HG03039 (cell line): ENCODE measurements at regions not wholly inside any gene's neighbourhood (a gene's known extent, or its start where the extent isn't known, plus 50 kb on each side); places are given as distances from the start of the nearest gene placed in this dataset.

Experiments used
- ATAC-seq: cut with Tn5 transposase; IDR thresholded peaks from one replicate; pipeline ENCODE4 v1.9.1; 2021; ENCODE audit warnings: mild to moderate bottlenecking, moderate library complexity; ENCODE audit not compliant: unreplicated experiment

DNA sequence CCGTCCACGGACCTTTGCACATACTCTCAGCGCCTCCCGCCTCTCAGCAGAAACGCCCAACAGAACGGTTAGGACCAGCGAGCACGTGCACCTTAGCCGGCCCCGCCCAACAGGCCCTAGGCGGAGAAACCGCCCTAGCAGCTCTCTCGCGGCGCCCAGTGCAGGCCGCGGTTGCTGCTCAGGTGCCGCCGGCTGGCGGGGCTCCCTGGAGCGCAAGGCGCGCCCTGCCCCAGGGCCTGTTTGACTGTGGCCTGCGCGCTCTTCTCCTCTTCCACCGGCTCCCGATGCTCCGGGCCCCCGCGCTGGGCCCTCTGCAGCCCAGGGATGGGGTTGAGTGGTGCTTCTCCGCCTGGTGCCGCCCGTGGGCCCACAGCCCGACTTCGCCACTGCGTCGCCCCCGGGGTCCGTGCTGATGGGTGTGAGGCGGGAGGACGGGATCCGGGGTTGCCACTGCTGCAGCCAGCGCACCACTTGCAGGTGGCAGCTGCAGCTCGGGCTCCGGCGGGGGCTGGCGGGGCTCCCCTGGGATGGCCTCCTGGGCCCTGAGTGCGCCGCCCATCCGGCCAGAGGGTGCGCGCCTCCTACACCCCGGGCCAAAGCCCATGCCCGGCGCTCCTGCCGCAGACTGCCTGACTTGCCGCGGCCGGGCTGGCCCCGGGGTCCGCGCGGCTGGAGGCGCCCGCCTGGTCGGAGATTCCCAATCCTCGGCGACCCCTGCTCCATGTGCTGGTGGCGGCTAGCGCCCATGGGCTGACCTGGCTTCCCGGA, 1889.4 kb upstream of the CDH9 start:
- ATAC-seq, result no peak

- no peak for ATAC-seq
Observed at GRCh38 chr5:28926422-28926821, 1888.0 kb upstream of the CDH9 start.

- no peak for ATAC-seq
Observed at GRCh38 chr5:28917631-28918030, 1879.2 kb upstream of the CDH9 start.

GRCh38 chr5:28914297-28914696, 1875.9 kb upstream of the CDH9 start:
- ATAC-seq, result no peak

- ATAC-seq, result no peak
Observed at GRCh38 chr5:28903643-28904042, 1865.3 kb upstream of the CDH9 start.

DNA sequence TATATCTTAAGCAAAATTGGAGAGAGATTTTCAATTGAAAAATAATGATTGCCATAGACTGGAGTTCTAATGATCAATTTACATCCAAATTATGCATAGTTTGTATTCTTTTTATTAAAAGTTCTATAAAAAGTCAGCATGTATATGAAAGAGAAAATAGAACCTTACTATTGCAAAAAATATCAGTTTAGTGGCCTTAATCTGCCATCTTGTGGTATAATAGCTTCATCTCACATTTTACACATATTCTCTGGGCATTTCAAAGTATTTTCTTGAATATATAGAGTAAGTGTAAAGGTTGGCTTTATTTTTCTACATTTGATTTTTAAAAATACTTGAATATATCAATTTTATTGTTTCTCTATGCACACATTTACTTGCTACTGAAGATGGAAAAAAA, 1858.6 kb upstream of the CDH9 start:
- no peak for ATAC-seq

- no peak for ATAC-seq
Observed at GRCh38 chr5:28880936-28881335, 1842.5 kb upstream of the CDH9 start.

GRCh38 chr5:28877050-28877449, 1838.7 kb upstream of the CDH9 start:
- ATAC-seq, result no peak

DNA sequence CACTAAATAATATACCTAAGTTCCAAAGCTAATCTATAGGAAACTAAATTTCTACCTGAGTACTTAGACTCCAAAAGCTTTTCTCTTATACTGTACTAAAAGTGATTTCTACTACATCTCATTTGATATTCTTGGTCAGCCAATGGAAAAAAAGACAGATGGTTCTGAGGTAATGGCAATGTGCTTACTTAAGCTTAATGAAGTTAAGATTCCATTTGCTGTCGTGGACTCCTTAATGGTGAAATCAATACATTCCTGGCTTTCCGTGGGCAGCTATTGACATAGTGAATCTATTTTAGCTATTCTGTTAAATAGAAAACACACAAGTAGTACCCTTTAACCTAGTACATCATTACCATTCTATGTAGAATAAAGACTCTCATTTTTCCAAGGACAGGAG, 1825.6 kb upstream of the CDH9 start:
- ATAC-seq, result no peak

- ATAC-seq, result no peak
Observed at GRCh38 chr5:28862860-28863196, 1824.4 kb upstream of the CDH9 start.

DNA sequence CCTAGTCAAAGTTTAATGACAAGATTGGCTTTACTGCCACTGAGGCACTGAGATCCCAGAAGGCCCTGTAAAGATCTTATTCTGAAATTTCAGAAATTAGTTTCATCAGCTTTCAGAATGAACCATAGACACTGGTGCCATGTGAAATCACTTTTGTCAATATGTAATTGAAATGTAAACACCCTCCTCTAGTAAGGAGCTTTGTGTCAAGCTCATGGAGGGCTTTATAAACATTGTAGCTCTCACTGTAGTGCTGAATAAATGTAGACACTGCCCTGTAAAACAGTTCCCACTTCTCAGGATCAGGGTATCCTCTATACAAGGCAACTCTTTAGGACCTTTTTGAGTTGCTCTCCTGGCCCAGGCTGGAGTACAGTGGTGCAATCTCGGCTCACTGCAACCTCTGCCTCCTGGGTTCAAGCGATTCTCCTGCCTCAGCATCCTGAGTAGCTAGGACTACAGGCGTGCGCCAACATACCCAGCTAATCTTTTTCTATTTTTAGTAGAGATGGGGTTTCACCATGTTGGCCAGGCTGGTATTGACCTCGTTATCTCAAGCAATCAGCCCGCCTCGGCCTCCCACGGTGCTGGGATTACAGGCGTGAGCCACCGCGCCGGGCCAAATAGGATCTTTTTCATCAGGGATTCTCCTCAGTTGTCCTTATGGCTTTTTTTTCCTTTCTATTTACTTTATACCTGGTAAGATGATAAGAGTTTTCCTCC, 1823.9 kb upstream of the CDH9 start:
- no peak for ATAC-seq

DNA sequence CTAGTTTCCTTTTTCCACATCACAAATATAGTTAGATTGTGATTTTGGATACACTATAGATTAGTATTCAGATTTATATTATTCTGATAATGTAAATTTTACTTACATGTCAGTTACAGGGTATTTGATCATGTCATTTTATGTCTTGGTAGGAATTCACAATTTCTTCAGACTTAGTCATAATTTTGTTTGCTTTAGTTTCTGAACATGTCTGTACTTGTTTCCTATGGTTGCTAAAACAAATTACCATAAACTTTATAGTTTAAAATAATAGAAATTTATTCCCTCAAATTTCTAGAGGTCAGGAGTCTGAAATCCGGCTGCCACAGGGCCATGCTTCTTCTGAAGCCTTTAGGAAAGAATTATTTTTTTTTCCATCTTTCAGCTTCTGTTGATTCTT, 1817.2 kb upstream of the CDH9 start:
- no peak for ATAC-seq

- no peak for ATAC-seq
Observed at GRCh38 chr5:28850320-28850921, 1812.0 kb upstream of the CDH9 start.

DNA sequence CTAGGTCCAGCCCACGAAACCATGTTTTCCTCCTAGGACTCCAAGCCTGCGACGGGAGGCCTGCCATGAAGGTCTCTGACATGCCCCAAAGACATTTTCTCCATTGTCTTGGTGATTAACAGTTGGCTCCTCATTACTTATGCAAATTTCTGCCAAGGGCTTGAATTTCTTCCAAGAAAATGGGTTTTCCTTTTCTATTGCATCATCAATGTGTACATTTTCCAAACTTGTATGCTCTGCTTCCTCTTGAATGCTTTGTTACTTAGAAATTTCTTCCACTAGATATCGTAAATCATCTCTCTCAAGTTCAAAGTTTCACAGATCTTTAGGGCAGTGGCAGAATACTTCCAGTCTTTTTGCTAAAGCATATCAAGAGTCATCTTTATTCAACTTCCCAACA, 1792.7 kb upstream of the CDH9 start:
- no peak for ATAC-seq

DNA sequence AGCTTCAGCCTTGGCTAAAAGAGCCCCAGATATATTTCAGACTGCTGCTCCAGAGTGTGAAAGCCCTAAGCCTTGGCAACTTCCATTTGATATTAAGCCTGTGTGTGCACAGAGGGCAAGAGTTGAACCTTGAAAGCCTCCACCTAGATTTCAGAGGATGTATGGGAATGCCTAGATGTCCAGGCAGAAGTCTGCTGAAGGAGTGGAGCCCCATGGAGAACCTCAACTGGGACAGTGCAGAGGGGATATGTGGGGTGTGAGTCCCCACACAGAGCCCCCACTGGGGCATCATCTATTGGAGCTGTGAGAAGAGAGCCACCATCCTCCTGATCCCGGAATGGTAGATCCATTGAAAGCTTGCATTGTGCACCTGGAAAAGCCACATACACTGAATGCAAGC, 1784.8 kb upstream of the CDH9 start:
- ATAC-seq, result no peak

- no peak for ATAC-seq
Observed at GRCh38 chr5:28822071-28822470, 1783.7 kb upstream of the CDH9 start.

DNA sequence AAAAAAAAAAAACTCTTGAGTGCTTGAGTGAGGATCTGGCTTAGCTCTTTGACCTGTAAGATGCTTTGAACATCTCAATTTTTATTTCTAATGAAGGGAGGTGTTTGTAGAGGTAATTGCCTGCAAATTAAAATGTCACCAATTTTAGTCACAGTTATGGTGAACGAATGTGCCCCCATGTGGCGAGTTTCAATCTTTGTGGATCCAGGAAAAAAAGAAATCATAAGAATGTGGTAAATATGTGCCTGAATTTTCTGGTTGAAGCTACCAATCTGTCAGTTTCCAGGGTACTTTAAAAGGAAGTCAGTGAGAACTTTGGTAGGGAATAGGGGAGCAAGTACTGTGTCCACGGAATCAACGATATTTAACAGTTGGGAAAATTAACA, 1772.4 kb upstream of the CDH9 start:
- no peak for ATAC-seq

- ATAC-seq, result no peak
Observed at GRCh38 chr5:28809811-28810750, 1771.7 kb upstream of the CDH9 start.

DNA sequence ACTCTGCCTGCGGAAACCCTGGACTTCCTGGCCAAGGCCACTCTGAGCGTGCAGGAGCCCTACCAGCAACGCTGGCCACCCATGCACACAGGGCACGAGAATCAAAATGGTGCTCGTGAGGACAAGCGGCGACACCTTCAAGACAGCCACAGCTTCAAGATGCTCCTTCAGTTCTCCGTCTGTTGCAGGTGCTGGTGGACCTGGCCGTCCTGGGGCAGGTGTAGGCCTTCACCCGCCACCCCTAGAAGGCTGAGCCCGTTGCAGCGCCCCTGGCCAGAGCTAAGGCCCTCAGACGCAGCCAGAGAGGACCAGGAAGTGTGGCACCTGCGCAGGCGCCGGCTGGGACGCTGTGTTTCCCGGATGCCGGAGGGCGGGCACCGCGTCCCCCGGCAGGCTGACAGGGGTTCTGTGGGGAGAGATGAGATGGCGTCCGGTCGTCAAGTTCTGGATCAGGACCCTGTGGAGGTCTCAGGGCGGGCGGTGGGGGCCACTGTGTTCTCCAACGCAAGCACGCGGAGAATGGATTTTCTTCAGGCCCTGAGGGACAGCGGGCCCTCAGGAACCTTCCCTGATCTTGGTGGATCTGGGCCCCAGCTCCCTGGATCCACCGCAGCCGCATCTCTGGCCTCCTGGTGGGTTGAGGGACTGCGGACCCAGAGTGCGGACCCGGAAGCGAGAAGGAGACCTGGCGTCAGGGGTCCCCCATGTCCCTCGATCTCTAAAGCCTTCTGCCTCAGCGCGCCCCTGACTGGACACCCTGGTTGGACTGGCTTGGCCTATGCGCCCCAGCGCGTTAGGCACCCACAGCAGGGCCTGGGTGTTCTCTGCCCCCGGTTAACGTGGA, 1770.8 kb upstream of the CDH9 start:
- ATAC-seq, result no peak

GRCh38 chr5:28807195-28807729, 1768.9 kb upstream of the CDH9 start:
- no peak for ATAC-seq
